Upper lobe of left lung (tissue), 4 donors: ENCODE measurements at regions not wholly inside any gene's neighbourhood (a gene's known extent, or its start where the extent isn't known, plus 50 kb on each side); places are given as distances from the start of the nearest gene placed in this dataset.

ENCODE experiments used
- CTCF ChIP-seq, 6 experiments: fragments of 450-650 bp in 4 of 6; fragments of 200-600 bp in 2 of 6; sonication (generic) in 2 of 6; IDR thresholded peaks; one replicate each; pipeline ENCODE4 v1.5.1; 2016 to 2019; ENCODE audit warnings: antibody characterized with exemption in 6 of 6
- POLR2A ChIP-seq, 4 donors: fragments of 450-650 bp; IDR thresholded peaks; one replicate each; pipeline ENCODE4 v1.5.1; 2016 to 2017; ENCODE audit warnings: antibody characterized with exemption in 4 of 4, mild to moderate bottlenecking in 2 of 4
- POLR2AphosphoS5 ChIP-seq, 2 donors: sonication (generic); formaldehyde crosslinking; IDR thresholded peaks; one replicate each; pipeline ENCODE4 v1.5.1; 2017; ENCODE audit warnings: antibody characterized with exemption in 2 of 2

DNA sequence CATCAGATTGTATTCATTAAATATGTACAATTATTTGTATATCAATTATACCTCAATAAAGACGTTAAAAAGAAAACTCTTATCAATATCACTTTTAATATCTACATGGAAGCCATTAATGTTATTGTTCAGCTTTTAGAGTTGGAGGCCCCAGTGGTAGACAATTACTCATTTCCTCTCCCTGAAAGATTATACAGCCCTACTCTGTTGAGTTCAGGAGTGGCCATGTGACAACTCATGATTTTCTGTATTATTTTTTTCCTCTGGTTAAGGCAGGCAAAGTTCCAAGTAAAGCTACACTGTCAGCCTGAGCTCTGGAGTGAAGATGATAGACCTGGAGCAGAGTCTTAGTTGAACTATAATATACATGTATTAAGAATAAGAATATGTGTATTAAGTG, 247.9 kb upstream of the B3GALT2 start:
- TF ChIP-seq POLR2AphosphoS5 (IDR thresholded peaks at IDR 0.05): no peak
- no peak for TF ChIP-seq CTCF (IDR thresholded peaks at IDR 0.05)
- no peak for TF ChIP-seq POLR2A (IDR thresholded peaks at IDR 0.05)
